ENCODE measurements at regions not wholly inside any gene's neighbourhood (a gene's known extent, or its start where the extent isn't known, plus 50 kb on each side); places are given as distances from the start of the nearest gene placed in this dataset.
A peak's percentile ranks its signal among the peaks of the same experiment; 100 is the strongest.

- no peak for TF ChIP-seq CTCF (IDR thresholded peaks at IDR 0.05; ENCODE audit: control insufficient read depth, insufficient read depth, low read depth, low read length, missing control alignments)
- H3K4me3 ChIP-seq (ENCODE audit: control insufficient read depth, low read depth, low read length): no peak overlapping the region
- no peak for DNase-seq (ENCODE audit: low read depth)
Measured at GRCh38 chr4:89610236-89610635, 226.7 kb downstream of the SNCA start.

GRCh38 chr4:89609756-89610155 lies 227.2 kb downstream of the SNCA start:
- H3K4me3 ChIP-seq (ENCODE audit: control insufficient read depth, low read depth, low read length): no peak overlapping the region
- TF ChIP-seq CTCF (IDR thresholded peaks at IDR 0.05; ENCODE audit: control insufficient read depth, insufficient read depth, low read depth, low read length, missing control alignments): no peak
- no peak for DNase-seq (ENCODE audit: low read depth)

DNA sequence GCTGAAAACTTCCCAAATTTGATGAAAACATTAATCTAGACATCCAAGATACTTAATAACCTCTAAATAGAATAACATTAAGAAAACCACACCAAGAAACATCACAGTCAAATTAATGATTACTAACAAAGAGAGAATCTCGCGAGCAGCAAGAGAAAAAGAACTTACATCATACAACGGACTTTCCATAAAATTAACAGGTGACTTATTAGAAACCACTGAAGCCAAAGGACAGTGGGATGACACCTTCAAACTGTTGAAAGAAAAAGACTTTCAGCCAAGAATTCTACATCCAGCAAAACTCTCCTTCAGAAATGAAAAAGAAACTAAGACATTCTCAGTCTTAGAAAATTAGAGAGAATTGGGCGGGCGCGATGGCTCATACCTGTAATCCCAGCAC lies 232.0 kb downstream of the SNCA start:
- no peak for TF ChIP-seq CTCF (IDR thresholded peaks at IDR 0.05; ENCODE audit: control insufficient read depth, insufficient read depth, low read depth, low read length, missing control alignments)
- H3K4me3 ChIP-seq (ENCODE audit: control insufficient read depth, low read depth, low read length): no peak overlapping the region

GRCh38 chr4:89599026-89599425 lies 237.9 kb downstream of the SNCA start:
- no peak overlapping the region for H3K4me3 ChIP-seq (ENCODE audit: control insufficient read depth, low read depth, low read length)
- TF ChIP-seq CTCF (IDR thresholded peaks at IDR 0.05; ENCODE audit: control insufficient read depth, insufficient read depth, low read depth, low read length, missing control alignments): no peak
- no peak for DNase-seq (ENCODE audit: low read depth)

More for the DNA sequence above, 232.0 kb downstream of the SNCA start:
- no peak for DNase-seq (ENCODE audit: low read depth)

DNA sequence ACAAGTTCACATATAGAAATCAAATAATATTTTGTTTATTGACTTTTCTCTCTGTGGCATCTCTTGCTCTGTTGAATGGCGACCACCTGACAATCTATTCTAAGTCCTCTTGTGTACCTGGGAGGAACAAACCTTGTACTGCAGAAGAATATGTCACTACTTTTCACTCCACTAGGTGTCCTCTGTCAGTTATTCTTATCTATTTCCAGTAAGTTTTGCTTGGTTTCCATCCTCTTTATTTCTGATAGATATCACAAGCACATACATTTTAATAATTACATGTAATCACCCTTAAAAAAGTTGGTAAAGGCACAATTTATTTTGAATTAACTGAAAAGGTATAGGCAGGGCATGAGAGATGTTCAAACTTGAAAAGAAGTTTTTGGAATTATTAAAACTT lies 238.4 kb downstream of the SNCA start:
- H3K4me3 ChIP-seq (ENCODE audit: control insufficient read depth, low read depth, low read length): no peak overlapping the region
- TF ChIP-seq CTCF (IDR thresholded peaks at IDR 0.05; ENCODE audit: control insufficient read depth, insufficient read depth, low read depth, low read length, missing control alignments): peak; percentile 18
- no peak for DNase-seq (ENCODE audit: low read depth)

- no peak for DNase-seq (ENCODE audit: low read depth)
- H3K4me3 ChIP-seq (ENCODE audit: control insufficient read depth, low read depth, low read length): no peak overlapping the region
- TF ChIP-seq CTCF (IDR thresholded peaks at IDR 0.05; ENCODE audit: control insufficient read depth, insufficient read depth, low read depth, low read length, missing control alignments): no peak
Measured at GRCh38 chr4:89595125-89595789, 241.7 kb downstream of the SNCA start.
